ENCODE measurements at regions not wholly inside any gene's neighbourhood (a gene's known extent, or its start where the extent isn't known, plus 50 kb on each side); places are given as distances from the start of the nearest gene placed in this dataset.
A peak's percentile ranks its signal among the peaks of the same experiment; 100 is the strongest.
"Not testable (repeated sequence)": the region's sequence is repeated elsewhere in the genome, so short reads cannot be mapped to it uniquely, and the experiment has no call there.

DNA sequence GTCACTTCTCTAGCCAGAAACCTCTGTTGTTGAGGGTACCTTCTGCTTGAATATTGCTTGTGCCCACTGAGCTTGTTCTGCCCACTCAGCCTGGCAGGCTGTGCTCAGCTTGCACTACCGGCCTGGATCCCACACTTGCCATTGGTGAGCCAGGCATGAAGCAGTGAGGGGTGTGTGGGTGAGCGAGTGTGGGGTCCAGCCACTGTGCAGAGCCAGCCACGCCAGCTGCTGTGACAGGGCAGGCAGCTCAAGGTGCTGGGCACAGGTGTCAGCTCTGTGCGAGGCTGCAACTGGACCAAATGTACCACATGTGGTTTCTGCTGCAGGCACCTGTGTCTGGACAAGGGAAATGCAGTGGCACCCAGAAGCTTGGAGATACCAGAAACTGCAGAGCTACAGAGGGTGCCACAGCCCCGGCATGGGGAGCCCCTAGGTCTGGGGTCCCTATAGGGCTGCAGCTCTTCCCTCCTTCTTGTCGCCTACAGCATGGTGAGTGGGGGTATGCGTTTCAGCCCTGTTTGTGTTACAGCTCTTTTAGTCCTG is 305.1 kb upstream of the RIOK2 start:
- no peak for DNase-seq (ENCODE audit: low read depth)

- no peak for DNase-seq (ENCODE audit: low read depth)
Observed at GRCh38 chr5:97489010-97489840, 306.2 kb upstream of the RIOK2 start.

DNA sequence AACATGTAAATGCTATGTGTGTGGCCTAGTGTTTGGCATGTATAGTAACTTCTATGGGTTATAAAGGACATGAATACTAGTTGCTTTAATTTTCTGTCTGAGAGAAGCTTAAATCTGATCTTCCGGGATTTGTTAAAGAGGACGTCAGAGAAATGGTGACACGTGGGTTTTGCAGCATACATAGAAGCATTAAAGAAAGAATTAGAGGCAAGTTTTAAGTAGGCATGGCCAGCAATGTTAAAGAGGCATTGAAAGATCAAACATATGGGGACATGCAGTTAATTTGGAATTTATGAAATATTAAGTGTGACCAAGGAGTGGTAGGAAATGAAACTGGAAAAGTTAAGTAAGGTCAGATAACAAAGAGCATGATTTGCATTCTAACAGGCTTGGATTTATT is 311.4 kb upstream of the RIOK2 start:
- no peak for DNase-seq (ENCODE audit: low read depth)

- no peak for DNase-seq (ENCODE audit: low read depth)
Observed at GRCh38 chr5:97495301-97495700, 312.3 kb upstream of the RIOK2 start.

- no peak for DNase-seq (ENCODE audit: low read depth)
Observed at GRCh38 chr5:97496037-97496436, 313.0 kb upstream of the RIOK2 start.

GRCh38 chr5:97498657-97499056 is 315.6 kb upstream of the RIOK2 start:
- DNase-seq (ENCODE audit: low read depth) = no peak

- DNase-seq (ENCODE audit: low read depth) = no peak
Observed at GRCh38 chr5:97499605-97500004, 316.6 kb upstream of the RIOK2 start.

- DNase-seq (ENCODE audit: low read depth) = peak; percentile 2
Observed at GRCh38 chr5:97501286-97501964, 318.4 kb upstream of the RIOK2 start.

GRCh38 chr5:97501965-97502305 is 318.9 kb upstream of the RIOK2 start:
- DNase-seq (ENCODE audit: low read depth) = peak; percentile 40

- no peak for DNase-seq (ENCODE audit: low read depth)
Observed at GRCh38 chr5:97508864-97509263, 325.8 kb upstream of the RIOK2 start.

GRCh38 chr5:97519565-97519964 is 336.5 kb upstream of the RIOK2 start:
- not testable (repeated sequence) for DNase-seq (ENCODE audit: low read depth)

GRCh38 chr5:97523336-97523735 is 340.3 kb upstream of the RIOK2 start:
- DNase-seq (ENCODE audit: low read depth) = not testable (repeated sequence)

DNA sequence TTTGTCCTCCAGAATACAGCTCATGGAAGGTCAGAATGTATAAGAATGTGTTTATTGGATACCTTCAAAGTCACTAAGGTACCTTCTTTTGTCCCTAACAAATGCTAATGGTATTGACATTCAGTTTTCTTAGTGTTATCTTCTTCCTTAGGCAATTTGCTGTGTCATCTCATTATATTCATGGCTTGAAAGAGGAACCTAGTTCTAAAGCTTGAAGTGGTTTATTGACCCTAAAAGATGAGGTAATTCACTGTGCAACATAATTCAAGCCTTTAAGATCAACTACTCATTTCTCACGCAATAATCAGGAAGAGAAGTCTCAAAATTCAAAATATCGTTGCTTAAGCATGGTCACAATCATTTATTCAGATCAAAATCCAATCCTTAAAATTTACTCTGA is 342.7 kb upstream of the RIOK2 start:
- no peak for DNase-seq (ENCODE audit: low read depth)

GRCh38 chr5:97528941-97529340 is 345.9 kb upstream of the RIOK2 start:
- peak; percentile 72 for DNase-seq (ENCODE audit: low read depth)

DNA sequence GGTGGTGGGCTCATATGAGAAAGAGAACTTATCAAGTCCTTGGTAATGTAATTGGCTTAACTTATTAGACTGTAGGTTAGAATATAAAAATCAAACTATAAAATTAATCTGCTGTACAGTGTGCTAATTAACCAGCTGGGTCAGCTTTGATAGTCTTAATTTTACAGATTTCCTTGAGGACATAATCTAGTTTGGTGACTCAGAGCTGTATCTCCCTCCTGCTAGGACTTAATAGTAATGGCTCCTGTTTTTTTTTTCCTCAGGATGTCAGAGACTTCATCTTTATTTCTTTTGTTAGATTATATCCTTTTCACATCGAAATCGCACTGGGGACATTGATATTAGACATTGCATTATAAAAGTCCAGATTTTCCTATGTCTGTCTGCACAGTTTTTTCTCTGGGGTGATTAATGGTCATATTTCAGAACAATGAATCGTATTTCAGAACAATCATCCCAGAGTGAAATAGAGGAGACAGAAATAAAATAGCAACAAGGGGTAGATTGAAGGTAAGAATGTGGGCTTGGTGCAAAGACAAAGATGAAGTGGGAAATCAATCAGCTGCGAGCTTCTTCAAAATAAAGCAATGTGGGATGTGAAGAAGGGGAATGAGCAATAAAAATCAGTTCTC is 346.4 kb upstream of the RIOK2 start:
- peak; percentile 27 for DNase-seq (ENCODE audit: low read depth)

GRCh38 chr5:97531549-97531948 is 348.5 kb upstream of the RIOK2 start:
- DNase-seq (ENCODE audit: low read depth) = no peak

- DNase-seq (ENCODE audit: low read depth) = peak; percentile 94
Observed at GRCh38 chr5:97534166-97534565, 351.1 kb upstream of the RIOK2 start.

GRCh38 chr5:97536683-97537082 is 353.6 kb upstream of the RIOK2 start:
- no peak for DNase-seq (ENCODE audit: low read depth)

DNA sequence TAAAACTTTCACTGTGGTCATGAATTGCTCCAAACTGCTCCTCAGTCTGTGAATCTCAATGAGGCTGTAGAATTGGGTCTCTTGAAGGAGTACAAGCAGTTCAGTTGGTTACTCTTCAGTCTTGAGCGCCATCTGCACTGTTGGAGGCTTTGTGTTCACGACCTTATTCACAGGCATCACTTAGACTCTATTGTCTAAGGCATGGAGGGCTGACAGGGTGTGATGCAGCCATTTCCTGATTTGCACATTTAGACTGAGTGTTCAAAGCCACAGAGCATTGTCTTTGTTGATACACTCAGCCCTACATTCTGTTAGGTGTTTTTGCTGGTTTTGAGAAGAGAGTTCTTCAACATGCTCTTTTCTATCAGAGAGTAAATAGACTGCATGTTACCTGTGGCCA is 355.9 kb upstream of the RIOK2 start:
- no peak for DNase-seq (ENCODE audit: low read depth)

DNA sequence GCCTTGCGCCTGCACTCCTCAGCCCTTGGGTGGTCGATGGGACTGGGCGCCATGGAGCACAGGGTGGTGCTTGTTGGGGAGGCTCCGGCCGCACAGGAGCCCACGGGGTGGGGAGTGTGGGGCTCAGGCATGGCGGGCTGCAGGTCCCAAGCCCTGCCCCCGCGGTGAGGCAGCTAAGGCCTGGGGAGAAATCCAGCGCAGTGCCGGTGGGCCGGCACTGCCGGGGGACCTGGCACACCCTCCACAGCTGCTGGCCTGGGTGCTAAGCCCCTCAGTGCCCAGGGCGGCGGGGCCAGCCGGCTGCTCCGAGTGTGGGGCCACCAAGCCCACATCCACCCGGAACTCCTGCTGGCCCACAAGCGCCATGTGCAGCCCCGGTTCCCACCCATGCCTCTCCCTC is 358.8 kb upstream of the RIOK2 start:
- DNase-seq (ENCODE audit: low read depth) = no peak

- no peak for DNase-seq (ENCODE audit: low read depth)
Observed at GRCh38 chr5:97542469-97542868, 359.4 kb upstream of the RIOK2 start.

DNA sequence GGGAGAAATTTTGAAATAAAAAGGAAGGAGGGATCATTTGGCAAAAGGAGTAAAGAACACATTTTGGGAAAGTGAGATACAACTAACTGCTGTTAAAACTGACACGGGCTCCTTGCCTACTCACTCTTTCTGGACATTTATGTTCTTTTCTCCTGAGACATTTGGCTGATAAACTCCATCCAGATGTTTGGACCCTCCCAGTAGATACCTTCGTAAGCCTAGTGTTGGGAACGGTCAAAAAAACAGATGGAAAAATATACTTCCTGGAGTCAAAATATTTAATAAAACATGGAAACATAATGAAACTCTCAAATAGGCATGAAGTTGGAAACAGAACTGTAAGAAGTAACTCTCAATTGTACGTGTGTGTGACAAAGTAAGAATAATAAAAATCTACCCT is 360.1 kb upstream of the RIOK2 start:
- DNase-seq (ENCODE audit: low read depth) = no peak

DNA sequence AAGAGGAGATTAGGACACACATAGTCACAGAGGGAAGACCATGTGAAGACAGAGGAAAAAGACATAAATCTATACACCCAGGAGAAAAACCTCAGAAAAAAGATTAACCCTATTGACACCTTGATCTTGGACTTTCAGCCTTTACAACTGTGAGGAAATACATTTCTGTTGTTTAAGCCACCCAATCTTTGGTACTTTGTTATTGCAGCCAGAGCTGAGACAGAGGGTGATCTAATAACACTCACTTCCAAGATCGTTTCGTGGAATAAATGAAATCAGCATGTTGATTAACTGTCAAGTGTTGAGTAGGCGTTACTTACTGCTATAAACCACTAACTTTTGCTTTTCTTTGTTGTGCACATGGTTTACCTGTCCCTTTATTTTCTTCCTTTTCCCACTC is 361.2 kb upstream of the RIOK2 start:
- no peak for DNase-seq (ENCODE audit: low read depth)
